Heart left ventricle (tissue), 13 donors: ENCODE measurements at regions not wholly inside any gene's neighbourhood (a gene's known extent, or its start where the extent isn't known, plus 50 kb on each side); places are given as distances from the start of the nearest gene placed in this dataset.

Source experiments
- POLR2A ChIP-seq, 2 donors: fragments of 450-650 bp; IDR thresholded peaks; one replicate each; pipeline ENCODE4 v1.6.1; 2017; ENCODE audit warnings: antibody characterized with exemption in 2 of 2, mild to moderate bottlenecking in 2 of 2, moderate library complexity in 2 of 2
- TF ChIP-seq, protein P1 (sequence below), 12 donors: fragments of 200-600 bp; sonication (generic) in 4 of 12; IDR thresholded peaks; one replicate each; pipeline versions ENCODE4 v1.5.0 to v1.8.0; 2018 to 2022; ENCODE audit warnings: antibody characterized with exemption in 12 of 12, mild to moderate bottlenecking in 5 of 12
- donor health status: ischemic (EF 13 %, LVEDD 7.1; RV severe dilation, severe dysfunction).
- donor health status: DM: no; HTN: yes; CAD: no.
- donor health status: DM: no; HTN: no; CAD: no.
- donor health status: ischemic (EF 25% LVEDD 6.9; RV normal size, moderate dysfunction).
- donor health status: ischemic (EF 25% LVEDD 5.7; RV mildly dilated, moderate dysfunction).
- donor health status: ischemic (EF 35%, LVEDD 5.7; RV mildly dilated, moderate dysfunction).
- donor health status: nonischemic (EF 11% LVEDD 7.7; RV severe dilation, severe dysfunction).
- donor health status: DM: yes; HTN: yes; CAD: no.
- donor health status: PGD.
- donor health status: ischemic (EF 29% LVEDD 5.4; RV normal size, mild dysfunction).
- donor health status: nonischemic (EF 23%, LVEDD 6.1; RV moderate dilation, normal function).

DNA sequence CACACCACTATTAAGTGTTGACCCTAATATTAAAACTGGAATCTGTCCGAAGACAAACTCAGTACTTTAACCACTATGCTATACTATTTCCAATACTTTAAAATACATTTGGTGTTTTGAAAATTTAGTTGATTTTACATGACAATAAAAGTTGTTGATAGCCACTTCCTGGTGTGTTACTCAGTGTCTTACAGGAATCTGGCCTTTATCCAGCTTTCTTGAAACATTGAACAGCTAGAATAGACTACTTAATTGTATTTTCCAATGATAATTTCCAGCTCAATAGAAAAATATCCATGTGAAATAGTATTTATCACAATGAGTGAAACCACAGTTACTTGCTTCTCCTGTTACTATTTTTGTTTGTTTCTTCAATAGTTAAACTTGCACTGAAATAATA is 369.6 kb upstream of the ADGRL4 start:
- TF ChIP-seq, protein P1, sequence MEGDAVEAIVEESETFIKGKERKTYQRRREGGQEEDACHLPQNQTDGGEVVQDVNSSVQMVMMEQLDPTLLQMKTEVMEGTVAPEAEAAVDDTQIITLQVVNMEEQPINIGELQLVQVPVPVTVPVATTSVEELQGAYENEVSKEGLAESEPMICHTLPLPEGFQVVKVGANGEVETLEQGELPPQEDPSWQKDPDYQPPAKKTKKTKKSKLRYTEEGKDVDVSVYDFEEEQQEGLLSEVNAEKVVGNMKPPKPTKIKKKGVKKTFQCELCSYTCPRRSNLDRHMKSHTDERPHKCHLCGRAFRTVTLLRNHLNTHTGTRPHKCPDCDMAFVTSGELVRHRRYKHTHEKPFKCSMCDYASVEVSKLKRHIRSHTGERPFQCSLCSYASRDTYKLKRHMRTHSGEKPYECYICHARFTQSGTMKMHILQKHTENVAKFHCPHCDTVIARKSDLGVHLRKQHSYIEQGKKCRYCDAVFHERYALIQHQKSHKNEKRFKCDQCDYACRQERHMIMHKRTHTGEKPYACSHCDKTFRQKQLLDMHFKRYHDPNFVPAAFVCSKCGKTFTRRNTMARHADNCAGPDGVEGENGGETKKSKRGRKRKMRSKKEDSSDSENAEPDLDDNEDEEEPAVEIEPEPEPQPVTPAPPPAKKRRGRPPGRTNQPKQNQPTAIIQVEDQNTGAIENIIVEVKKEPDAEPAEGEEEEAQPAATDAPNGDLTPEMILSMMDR (IDR thresholded peaks at IDR 0.05), result no peak
- TF ChIP-seq POLR2A (IDR thresholded peaks at IDR 0.05), result no peak
